Smooth muscle cell (in vitro differentiated cells): ENCODE measurements at regions not wholly inside any gene's neighbourhood (a gene's known extent, or its start where the extent isn't known, plus 50 kb on each side); places are given as distances from the start of the nearest gene placed in this dataset.

ENCODE experiments used
- DNase-seq: peaks from one replicate; lab custom pipeline; 2025; ENCODE audit not compliant: unreplicated experiment; lab: John Stamatoyannopoulos, UW
- H2AFZ ChIP-seq: fragments of 200-600 bp; sonication (generic); 2 replicates; pipeline ENCODE4 v1.6.0; 2016; ENCODE audit warnings: antibody characterized with exemption, low read depth, mild to moderate bottlenecking
- H3F3A ChIP-seq: fragments of 200-600 bp; sonication (generic); 2 replicates; pipeline ENCODE4 v1.6.0; 2017; ENCODE audit warnings: antibody characterized with exemption, low read depth
- H3K27ac ChIP-seq: fragments of 200-600 bp; sonication (generic); 2 replicates; pipeline ENCODE4 v1.5.1; 2016; ENCODE audit warnings: low read depth, mild to moderate bottlenecking
- H3K27me3 ChIP-seq: fragments of 200-600 bp; sonication (generic); 2 replicates; pipeline ENCODE4 v1.6.1; 2016; ENCODE audit warnings: low read depth, mild to moderate bottlenecking
- H3K36me3 ChIP-seq: fragments of 200-600 bp; sonication (generic); 2 replicates; pipeline ENCODE4 v1.5.1; 2016; ENCODE audit warnings: low read depth
- H3K4me1 ChIP-seq: fragments of 200-600 bp; sonication (generic); 2 replicates; pipeline ENCODE4 v1.5.1; 2016; ENCODE audit warnings: low read depth
- H3K4me2 ChIP-seq: fragments of 200-600 bp; sonication (generic); 2 replicates; pipeline ENCODE4 v1.6.0; 2016; ENCODE audit warnings: mild to moderate bottlenecking
- H3K4me3 ChIP-seq: fragments of 200-600 bp; sonication (generic); 2 replicates; pipeline ENCODE4 v1.5.1; 2016; ENCODE audit warnings: mild to moderate bottlenecking
- H3K79me2 ChIP-seq: fragments of 200-600 bp; sonication (generic); 2 replicates; pipeline ENCODE4 v1.6.0; 2016; ENCODE audit warnings: low read depth, mild to moderate bottlenecking
- H3K9ac ChIP-seq: fragments of 200-600 bp; sonication (generic); 2 replicates; pipeline ENCODE4 v1.6.0; 2016; ENCODE audit warnings: low read depth
- H3K9me3 ChIP-seq: fragments of 200-600 bp; sonication (generic); replicated peaks from 2 replicates; pipeline ENCODE4 v1.5.1; 2016; ENCODE audit warnings: low read depth
- H4K20me1 ChIP-seq: fragments of 200-600 bp; sonication (generic); 2 replicates; pipeline ENCODE4 v1.6.0; 2016; ENCODE audit warnings: low read depth
- CTCF ChIP-seq: fragments of 200-600 bp; sonication (generic); IDR thresholded peaks from 2 replicates; pipeline ENCODE4 v1.5.1; 2017; ENCODE audit warnings: borderline replicate concordance, mild to moderate bottlenecking, antibody characterized with exemption; ENCODE audit not compliant: insufficient read depth, poor library complexity, severe bottlenecking
- WGBS: methylation state at CpG from one replicate; pipeline ENCODE4 v1.1.7; 2016; ENCODE audit warnings: low lambda C conversion rate; 5-methylcytosine and 5-hydroxymethylcytosine counted together

GRCh38 chr10:62583876-62584615 is 209.9 kb downstream of the ZNF365 start:
- H3K4me1 ChIP-seq = peaks cover 48% of the 10 kb centered on the region
- H4K20me1 ChIP-seq = no peaks in the 10 kb centered on the region
- no peaks in the 10 kb centered on the region for H3K27me3 ChIP-seq
- no peak overlapping the region for H3K4me3 ChIP-seq
- H3K27ac ChIP-seq = peak overlapping the region; percentile 99
- WGBS = 33% methylated on average over 3 of the region's 3 CpGs
- H3K9me3 ChIP-seq = no peaks in the 10 kb centered on the region
- H3K36me3 ChIP-seq = no peaks in the 10 kb centered on the region
- no peak for TF ChIP-seq CTCF
- H2AFZ ChIP-seq = no peak overlapping the region
- H3K9ac ChIP-seq = peak overlapping the region; percentile 71
- H3F3A ChIP-seq = peaks cover 50% of the 10 kb centered on the region
- DNase-seq = no peak
- H3K79me2 ChIP-seq = no peaks in the 10 kb centered on the region
- H3K4me2 ChIP-seq = peak overlapping the region; percentile 62

- H3K9ac ChIP-seq = peak overlapping the region; percentile 55
- H3K27me3 ChIP-seq = no peaks in the 10 kb centered on the region
- 22% methylated on average over 2 of the region's 2 CpGs for WGBS
- H3K4me3 ChIP-seq = no peak overlapping the region
- peak overlapping the region; percentile 99 for H3K27ac ChIP-seq
- no peaks in the 10 kb centered on the region for H4K20me1 ChIP-seq
- H2AFZ ChIP-seq = no peak overlapping the region
- no peaks in the 10 kb centered on the region for H3K79me2 ChIP-seq
- H3K36me3 ChIP-seq = no peaks in the 10 kb centered on the region
- peaks cover 41% of the 10 kb centered on the region for H3K4me1 ChIP-seq
- TF ChIP-seq CTCF = no peak
- H3F3A ChIP-seq = peaks cover 50% of the 10 kb centered on the region
- H3K9me3 ChIP-seq = no peaks in the 10 kb centered on the region
- H3K4me2 ChIP-seq = peak overlapping the region; percentile 62
- no peak for DNase-seq
Observed at GRCh38 chr10:62584731-62585130, 210.6 kb downstream of the ZNF365 start.

GRCh38 chr10:62585211-62585775 is 211.1 kb downstream of the ZNF365 start:
- Histone ChIP-seq H3K4me1 (peaks cover 40% of the 10 kb centered on the region), H3K27me3 (no peaks in the 10 kb centered on the region), H3F3A (peaks cover 50% of the 10 kb centered on the region), H2AFZ (no peak overlapping the region), H3K79me2 (no peaks in the 10 kb centered on the region), H3K36me3 (no peaks in the 10 kb centered on the region), H3K4me2 (peak overlapping the region; percentile 62), H3K27ac (peak overlapping the region; percentile 99), H3K9me3 (no peaks in the 10 kb centered on the region), H3K4me3 (no peak overlapping the region), H3K9ac (peak overlapping the region; percentile 55), H4K20me1 (no peaks in the 10 kb centered on the region)
- WGBS = 26% methylated on average over 6 of the region's 6 CpGs
- no peak for DNase-seq
- TF ChIP-seq CTCF = no peak

GRCh38 chr10:62587011-62587410 is 212.8 kb downstream of the ZNF365 start:
- Histone ChIP-seq H3K4me3 (no peak overlapping the region), H2AFZ (no peak overlapping the region), H3K79me2 (no peaks in the 10 kb centered on the region), H3K27me3 (no peaks in the 10 kb centered on the region), H3F3A (peaks cover 38% of the 10 kb centered on the region), H3K36me3 (no peaks in the 10 kb centered on the region), H3K4me2 (peak overlapping the region; percentile 62), H3K9ac (no peak overlapping the region), H3K9me3 (no peaks in the 10 kb centered on the region), H3K4me1 (peaks cover 40% of the 10 kb centered on the region), H3K27ac (peak overlapping the region; percentile 99), H4K20me1 (no peaks in the 10 kb centered on the region)
- no peak for TF ChIP-seq CTCF
- no peak for DNase-seq
